ENCODE measurements at regions not wholly inside any gene's neighbourhood (a gene's known extent, or its start where the extent isn't known, plus 50 kb on each side); places are given as distances from the start of the nearest gene placed in this dataset.
"Not testable (repeated sequence)": the region's sequence is repeated elsewhere in the genome, so short reads cannot be mapped to it uniquely, and the experiment has no call there.

- TF ChIP-seq, protein P1, sequence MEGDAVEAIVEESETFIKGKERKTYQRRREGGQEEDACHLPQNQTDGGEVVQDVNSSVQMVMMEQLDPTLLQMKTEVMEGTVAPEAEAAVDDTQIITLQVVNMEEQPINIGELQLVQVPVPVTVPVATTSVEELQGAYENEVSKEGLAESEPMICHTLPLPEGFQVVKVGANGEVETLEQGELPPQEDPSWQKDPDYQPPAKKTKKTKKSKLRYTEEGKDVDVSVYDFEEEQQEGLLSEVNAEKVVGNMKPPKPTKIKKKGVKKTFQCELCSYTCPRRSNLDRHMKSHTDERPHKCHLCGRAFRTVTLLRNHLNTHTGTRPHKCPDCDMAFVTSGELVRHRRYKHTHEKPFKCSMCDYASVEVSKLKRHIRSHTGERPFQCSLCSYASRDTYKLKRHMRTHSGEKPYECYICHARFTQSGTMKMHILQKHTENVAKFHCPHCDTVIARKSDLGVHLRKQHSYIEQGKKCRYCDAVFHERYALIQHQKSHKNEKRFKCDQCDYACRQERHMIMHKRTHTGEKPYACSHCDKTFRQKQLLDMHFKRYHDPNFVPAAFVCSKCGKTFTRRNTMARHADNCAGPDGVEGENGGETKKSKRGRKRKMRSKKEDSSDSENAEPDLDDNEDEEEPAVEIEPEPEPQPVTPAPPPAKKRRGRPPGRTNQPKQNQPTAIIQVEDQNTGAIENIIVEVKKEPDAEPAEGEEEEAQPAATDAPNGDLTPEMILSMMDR (IDR thresholded peaks at IDR 0.05) = not testable (repeated sequence)
- TF ChIP-seq SP1 (CRISPR knock-in tag; conservative IDR thresholded peaks at IDR 0.05); NFYB (CRISPR knock-in tag; conservative IDR thresholded peaks at IDR 0.05; ENCODE audit: low read depth); ATF1 (CRISPR knock-in tag; IDR thresholded peaks at IDR 0.05); IRF1 (CRISPR knock-in tag; IDR thresholded peaks at IDR 0.05); TEAD1 (CRISPR knock-in tag; IDR thresholded peaks at IDR 0.05); KAT7 (CRISPR knock-in tag; IDR thresholded peaks at IDR 0.05; ENCODE audit: borderline replicate concordance); CREB1 (CRISPR knock-in tag; IDR thresholded peaks at IDR 0.05); ZNF138 (CRISPR knock-in tag; conservative IDR thresholded peaks at IDR 0.05); USF1 (CRISPR knock-in tag; IDR thresholded peaks at IDR 0.05): not testable (repeated sequence)
- TF ChIP-seq, protein P2, sequence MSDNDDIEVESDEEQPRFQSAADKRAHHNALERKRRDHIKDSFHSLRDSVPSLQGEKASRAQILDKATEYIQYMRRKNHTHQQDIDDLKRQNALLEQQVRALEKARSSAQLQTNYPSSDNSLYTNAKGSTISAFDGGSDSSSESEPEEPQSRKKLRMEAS (CRISPR knock-in tag; IDR thresholded peaks at IDR 0.05) = not testable (repeated sequence)
- TF ChIP-seq, protein P3, sequence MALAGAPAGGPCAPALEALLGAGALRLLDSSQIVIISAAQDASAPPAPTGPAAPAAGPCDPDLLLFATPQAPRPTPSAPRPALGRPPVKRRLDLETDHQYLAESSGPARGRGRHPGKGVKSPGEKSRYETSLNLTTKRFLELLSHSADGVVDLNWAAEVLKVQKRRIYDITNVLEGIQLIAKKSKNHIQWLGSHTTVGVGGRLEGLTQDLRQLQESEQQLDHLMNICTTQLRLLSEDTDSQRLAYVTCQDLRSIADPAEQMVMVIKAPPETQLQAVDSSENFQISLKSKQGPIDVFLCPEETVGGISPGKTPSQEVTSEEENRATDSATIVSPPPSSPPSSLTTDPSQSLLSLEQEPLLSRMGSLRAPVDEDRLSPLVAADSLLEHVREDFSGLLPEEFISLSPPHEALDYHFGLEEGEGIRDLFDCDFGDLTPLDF (CRISPR knock-in tag; IDR thresholded peaks at IDR 0.05) = not testable (repeated sequence)
These were observed 178.5 kb upstream of the C1QTNF3 start for GRCh38 chr5:34221329-34222073.
